GM12878 (cell line): ENCODE measurements at regions not wholly inside any gene's neighbourhood (a gene's known extent, or its start where the extent isn't known, plus 50 kb on each side); places are given as distances from the start of the nearest gene placed in this dataset.

Experiments used
- ATAC-seq: fragments of 200-7000 bp; cut with Tn5 transposase; 3 replicates; pipeline ENCODE4 v1.9.1; 2020; ENCODE audit warnings: mild to moderate bottlenecking, moderate library complexity
- BruUV-seq: library from RNA; stranded (reverse); fragments of 400-500 nt; replicated peaks from 2 replicates; lab custom pipeline; 2021; lab: Mats Ljungman, UMichigan
- CTCF ChIA-PET: fragments of 300-600 bp; sonication (Branson Sonifier 250); formaldehyde crosslinking; extraction: SDS; loops from one replicate; lab custom pipeline; 2021; ENCODE audit warnings: inconsistent platforms; lab: Yijun Ruan, JAX
- POLR2A ChIA-PET: fragments of 350-600 bp; formaldehyde crosslinking; extraction: SDS; loops from one replicate; lab custom pipeline; 2021; ENCODE audit warnings: inconsistent platforms; lab: Charles Lee
- RAD21 ChIA-PET: fragments of 300-600 bp; sonication (Branson Sonifier 250); formaldehyde crosslinking; loops from one replicate; lab custom pipeline; 2023; ENCODE audit warnings: antibody characterized with exemption; ENCODE audit not compliant: unreplicated experiment; lab: Charles Lee
- SMC1A ChIA-PET: fragments of 300-600 bp; sonication (Branson Sonifier 250); formaldehyde crosslinking; loops from one replicate; lab custom pipeline; 2023; ENCODE audit not compliant: unreplicated experiment, uncharacterized antibody; lab: Charles Lee
- DNase-seq: peaks from one replicate; pipeline ENCODE4 v3.0.0-alpha.2; 2011; ENCODE audit warnings: low read depth, low spot score
- FAIRE-seq: peaks from 3 replicates; lab custom pipeline; 2011; peaks lifted over from hg19 to GRCh38; lab: Jason Lieb, UNC
- H2AFZ ChIP-seq: 2 replicates; pipeline ENCODE4 v1.6.0; 2011; ENCODE audit warnings: low read depth, low read length, control low read depth; ENCODE audit not compliant: control insufficient read depth
- H3K27ac ChIP-seq: 2 replicates; pipeline ENCODE4 v1.5.1; 2011; ENCODE audit warnings: control low read depth; ENCODE audit not compliant: control insufficient read depth, insufficient read depth
- H3K27me3 ChIP-seq, 2 experiments: replicated peaks in 1 of 2; 2 replicates each; pipeline versions ENCODE4 v1.6.0 to v1.6.1; 2011; ENCODE audit warnings: low read length in 1 of 2; ENCODE audit not compliant: control insufficient read depth in 2 of 2, insufficient read depth in 2 of 2
- H3K36me3 ChIP-seq, 2 experiments: 2 replicates each; pipeline ENCODE4 v1.5.1; 2011; ENCODE audit warnings: low read length in 1 of 2; ENCODE audit not compliant: control insufficient read depth in 2 of 2, insufficient read depth in 2 of 2
- H3K4me1 ChIP-seq: 2 replicates; pipeline ENCODE4 v1.6.1; 2011; ENCODE audit warnings: mild to moderate bottlenecking, low read length, moderate library complexity, mixed read lengths; ENCODE audit not compliant: control insufficient read depth, insufficient read depth
- H3K4me2 ChIP-seq: 2 replicates; pipeline ENCODE4 v1.6.0; 2011; ENCODE audit warnings: control low read depth; ENCODE audit not compliant: control insufficient read depth, insufficient read depth
- H3K4me3 ChIP-seq: fragments of 200-600 bp; sonication (generic); 2 replicates; pipeline ENCODE4 v1.5.1; 2016
- H3K79me2 ChIP-seq: 2 replicates; pipeline ENCODE4 v1.6.0; 2011; ENCODE audit warnings: low read length; ENCODE audit not compliant: control insufficient read depth, insufficient read depth
- H3K9ac ChIP-seq: 2 replicates; pipeline ENCODE4 v1.8.0; 2011; ENCODE audit warnings: low read length, control low read depth, mixed read lengths; ENCODE audit not compliant: control insufficient read depth, insufficient read depth
- H3K9me3 ChIP-seq: replicated peaks from 3 replicates; pipeline ENCODE4 v1.5.1; 2011; ENCODE audit warnings: mild to moderate bottlenecking, low read length; ENCODE audit not compliant: control insufficient read depth, insufficient read depth
- H4K20me1 ChIP-seq: 2 replicates; pipeline ENCODE4 v1.6.0; 2011; ENCODE audit not compliant: control insufficient read depth, insufficient read depth
- GABPA ChIP-seq: IDR thresholded peaks from 2 replicates; pipeline ENCODE4 v1.6.1; 2014; ENCODE audit warnings: antibody characterized with exemption, low read depth, mild to moderate bottlenecking, inconsistent platforms
- HDAC2 ChIP-seq: fragments of 200-600 bp; sonication (generic); IDR thresholded peaks from 2 replicates; pipeline ENCODE4 v1.6.1; 2017
- NR2C1 ChIP-seq: fragments of 450-650 bp; IDR thresholded peaks from 2 replicates; pipeline ENCODE4 v1.6.1; 2017; ENCODE audit warnings: antibody characterized with exemption, mild to moderate bottlenecking, moderate library complexity
- PML ChIP-seq: IDR thresholded peaks from 2 replicates; pipeline ENCODE4 v1.6.1; 2012; ENCODE audit warnings: low read length, inconsistent platforms
- RAD21 ChIP-seq: IDR thresholded peaks from 2 replicates; pipeline ENCODE4 v1.6.1; 2011; ENCODE audit warnings: mild to moderate bottlenecking, low read depth, low read length, moderate library complexity; ENCODE audit not compliant: insufficient read depth
- ZBTB40 ChIP-seq: fragments of 450-650 bp; IDR thresholded peaks from 2 replicates; pipeline ENCODE4 v1.6.1; 2016; ENCODE audit warnings: mild to moderate bottlenecking, moderate library complexity, borderline replicate concordance
- ZNF687 ChIP-seq: fragments of 450-650 bp; IDR thresholded peaks from 2 replicates; pipeline ENCODE4 v1.6.1; 2017; ENCODE audit warnings: mild to moderate bottlenecking, moderate library complexity
- WGBS: methylation state at CpG from one replicate; pipeline ENCODE4 v1.1.6; 2016; ENCODE audit warnings: low lambda C conversion rate; ENCODE audit not compliant: insufficient replicate concordance, insufficient coverage; ENCODE audit errors: missing lambda C conversion rate; 5-methylcytosine and 5-hydroxymethylcytosine counted together
- in situ Hi-C: fragments of 300-500 bp; cut with MboI; formaldehyde crosslinking; loops from 9 replicates; pipeline ENCODE4 v1.14.3; 2018; ENCODE audit warnings: mixed read lengths
- intact Hi-C: fragments of 100-400 bp; cut with micrococcal nuclease; formaldehyde crosslinking; loops from one replicate; pipeline ENCODE4 v1.14.2; 2022; ENCODE audit not compliant: unreplicated experiment
- TF ChIP-seq, protein P1 (sequence below): fragments of 150-350 bp; IDR thresholded peaks from 2 replicates; pipeline ENCODE4 v1.6.1; 2014; ENCODE audit warnings: mild to moderate bottlenecking, low read depth, low read length

- no peak for DNase-seq
- H3K9me3 ChIP-seq: no peaks in the 10 kb centered on the region
- H3K36me3 ChIP-seq: no peaks in the 10 kb centered on the region
- no peaks in the 10 kb centered on the region for H3K79me2 ChIP-seq
- H3K9ac ChIP-seq: no peak overlapping the region
- BruUV-seq: no TSS peak
- intact Hi-C loops: no loop called here
- 42% methylated on average over 13 of the region's 13 CpGs for WGBS
- H3K27ac ChIP-seq: no peak overlapping the region
- TF ChIP-seq PML (no peak), ZNF687 (no peak), NR2C1 (no peak), HDAC2 (no peak), ZBTB40 (no peak), RAD21 (0 out of 2 replicates have a peak, but pooled peaks have one; percentile 9), GABPA (no peak)
- TF ChIP-seq, protein P1, sequence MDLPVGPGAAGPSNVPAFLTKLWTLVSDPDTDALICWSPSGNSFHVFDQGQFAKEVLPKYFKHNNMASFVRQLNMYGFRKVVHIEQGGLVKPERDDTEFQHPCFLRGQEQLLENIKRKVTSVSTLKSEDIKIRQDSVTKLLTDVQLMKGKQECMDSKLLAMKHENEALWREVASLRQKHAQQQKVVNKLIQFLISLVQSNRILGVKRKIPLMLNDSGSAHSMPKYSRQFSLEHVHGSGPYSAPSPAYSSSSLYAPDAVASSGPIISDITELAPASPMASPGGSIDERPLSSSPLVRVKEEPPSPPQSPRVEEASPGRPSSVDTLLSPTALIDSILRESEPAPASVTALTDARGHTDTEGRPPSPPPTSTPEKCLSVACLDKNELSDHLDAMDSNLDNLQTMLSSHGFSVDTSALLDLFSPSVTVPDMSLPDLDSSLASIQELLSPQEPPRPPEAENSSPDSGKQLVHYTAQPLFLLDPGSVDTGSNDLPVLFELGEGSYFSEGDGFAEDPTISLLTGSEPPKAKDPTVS: no peak
- H3K27me3 ChIP-seq: no peaks in the 10 kb centered on the region
- RAD21 ChIA-PET: no interaction called here
- H3K4me2 ChIP-seq: no peak overlapping the region
- SMC1A ChIA-PET: no interaction called here
- H3K4me3 ChIP-seq: no peak overlapping the region
- in situ Hi-C loops: no loop called here
- POLR2A ChIA-PET: no interaction called here
- no peak for ATAC-seq
- CTCF ChIA-PET: no interaction called here
- no peak overlapping the region for H2AFZ ChIP-seq
- no peaks in the 10 kb centered on the region for H4K20me1 ChIP-seq
- no peak for FAIRE-seq
- H3K4me1 ChIP-seq: no peaks in the 10 kb centered on the region
Measured at GRCh38 chr11:134727204-134727603, 315.2 kb upstream of the B3GAT1 start.
